HUDEP-2 (cell line): ENCODE measurements at regions not wholly inside any gene's neighbourhood (a gene's known extent, or its start where the extent isn't known, plus 50 kb on each side); places are given as distances from the start of the nearest gene placed in this dataset.

Experiments
- DNase-seq, 76 experiments: peaks; one replicate each; lab custom pipeline; 2025; ENCODE audit not compliant: unreplicated experiment in 76 of 76; lab: John Stamatoyannopoulos, UW

DNA sequence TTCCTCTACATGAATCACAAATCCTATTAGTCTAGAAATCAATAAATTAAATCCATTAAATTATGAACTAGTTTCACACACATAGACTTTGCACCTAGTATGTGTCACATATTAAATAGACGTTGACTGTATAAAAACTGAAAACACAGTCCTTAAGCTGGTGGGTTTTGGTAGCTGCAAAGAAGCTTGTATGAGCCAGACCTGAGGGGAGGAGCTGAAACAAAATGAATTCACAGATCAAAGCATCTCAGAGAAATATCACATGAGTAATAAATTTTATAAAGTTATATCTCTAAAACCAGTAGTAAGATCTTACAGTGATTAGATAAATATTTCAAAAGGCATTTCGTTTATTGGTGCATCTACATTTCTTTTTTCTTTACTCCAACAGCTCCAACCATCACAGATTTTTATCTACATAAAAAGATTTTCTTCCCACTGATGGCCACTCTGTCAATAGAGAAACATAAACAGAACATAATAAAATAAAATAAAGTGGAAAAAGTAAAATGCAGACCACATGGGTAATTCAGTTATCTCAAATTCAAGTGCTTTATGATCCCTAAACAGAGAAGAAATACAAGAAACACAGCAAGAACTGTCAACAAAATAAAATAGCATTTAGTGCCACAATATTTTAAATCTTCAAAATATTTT lies 420.0 kb upstream of the CYRIA start:
- DNase-seq = no peak

- DNase-seq = no peak
Measured at GRCh38 chr2:17084877-17085276, 419.2 kb upstream of the CYRIA start.

- no peak for DNase-seq
Measured at GRCh38 chr2:17083902-17084301, 418.3 kb upstream of the CYRIA start.

DNA sequence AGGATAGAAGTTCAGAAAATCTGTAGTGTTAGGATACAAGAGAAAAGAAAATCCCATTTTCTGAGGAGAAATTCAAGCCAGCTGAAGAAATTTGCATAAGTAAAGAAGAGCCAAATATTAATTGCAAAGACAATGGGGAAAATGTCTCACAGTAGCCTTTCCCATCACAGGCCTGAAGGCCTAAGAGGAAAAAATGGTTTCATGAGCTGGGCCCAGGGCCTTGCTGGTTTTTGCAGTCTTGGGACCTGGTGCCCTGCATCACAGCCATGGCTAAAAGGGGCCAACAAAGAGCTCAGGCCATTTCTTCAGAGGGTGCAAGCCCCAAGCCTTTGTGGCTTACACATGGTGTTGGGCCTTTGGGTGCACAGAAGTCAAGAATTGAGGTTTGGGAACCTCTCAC lies 413.6 kb upstream of the CYRIA start:
- DNase-seq = no peak

GRCh38 chr2:17076533-17076932 lies 410.9 kb upstream of the CYRIA start:
- no peak for DNase-seq

- DNase-seq = no peak
Measured at GRCh38 chr2:17070711-17071110, 405.1 kb upstream of the CYRIA start.

GRCh38 chr2:17069564-17069963 lies 403.9 kb upstream of the CYRIA start:
- DNase-seq = no peak

GRCh38 chr2:17068021-17068420 lies 402.4 kb upstream of the CYRIA start:
- no peak for DNase-seq

DNA sequence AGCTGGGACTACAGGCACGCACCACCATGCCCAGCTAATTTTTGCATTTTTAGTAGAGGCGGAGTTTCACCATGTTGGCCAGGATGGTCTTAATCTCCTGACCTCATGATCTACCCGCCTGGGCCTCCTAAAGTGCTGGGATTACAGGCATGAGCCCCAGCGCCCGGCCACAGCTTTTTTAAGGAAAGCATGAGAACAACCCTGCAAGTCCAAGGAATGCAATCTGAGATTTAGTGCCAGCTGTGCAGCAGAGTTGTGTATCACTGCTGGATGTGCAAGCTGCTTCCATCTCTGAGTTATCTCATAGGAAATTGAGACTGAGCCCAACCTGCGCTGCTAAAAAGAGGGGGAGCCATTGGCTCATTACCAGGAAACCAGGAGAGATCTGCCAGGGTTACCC lies 399.9 kb upstream of the CYRIA start:
- DNase-seq = no peak

- DNase-seq = no peak
Measured at GRCh38 chr2:17061028-17061427, 395.4 kb upstream of the CYRIA start.

DNA sequence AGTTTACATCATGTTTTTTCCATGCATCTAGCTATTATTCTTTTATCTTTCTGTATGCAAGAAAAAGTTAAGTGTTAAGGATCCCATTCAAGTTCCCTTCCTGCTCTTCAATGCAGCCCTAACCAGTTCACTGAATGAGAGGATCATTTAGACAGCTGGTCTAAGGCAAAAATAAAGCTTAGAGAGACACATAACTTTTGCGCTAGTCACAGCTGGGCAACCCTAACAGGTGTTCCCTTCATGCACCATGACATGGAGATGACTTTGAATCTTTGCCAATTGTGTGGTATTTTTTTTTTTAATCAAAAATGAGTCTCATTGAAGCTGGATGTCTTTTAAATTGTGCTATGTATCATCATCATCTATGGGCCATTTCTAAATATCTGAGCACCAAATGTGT lies 393.8 kb upstream of the CYRIA start:
- DNase-seq = no peak

- no peak for DNase-seq
Measured at GRCh38 chr2:17058772-17059402, 393.3 kb upstream of the CYRIA start.

DNA sequence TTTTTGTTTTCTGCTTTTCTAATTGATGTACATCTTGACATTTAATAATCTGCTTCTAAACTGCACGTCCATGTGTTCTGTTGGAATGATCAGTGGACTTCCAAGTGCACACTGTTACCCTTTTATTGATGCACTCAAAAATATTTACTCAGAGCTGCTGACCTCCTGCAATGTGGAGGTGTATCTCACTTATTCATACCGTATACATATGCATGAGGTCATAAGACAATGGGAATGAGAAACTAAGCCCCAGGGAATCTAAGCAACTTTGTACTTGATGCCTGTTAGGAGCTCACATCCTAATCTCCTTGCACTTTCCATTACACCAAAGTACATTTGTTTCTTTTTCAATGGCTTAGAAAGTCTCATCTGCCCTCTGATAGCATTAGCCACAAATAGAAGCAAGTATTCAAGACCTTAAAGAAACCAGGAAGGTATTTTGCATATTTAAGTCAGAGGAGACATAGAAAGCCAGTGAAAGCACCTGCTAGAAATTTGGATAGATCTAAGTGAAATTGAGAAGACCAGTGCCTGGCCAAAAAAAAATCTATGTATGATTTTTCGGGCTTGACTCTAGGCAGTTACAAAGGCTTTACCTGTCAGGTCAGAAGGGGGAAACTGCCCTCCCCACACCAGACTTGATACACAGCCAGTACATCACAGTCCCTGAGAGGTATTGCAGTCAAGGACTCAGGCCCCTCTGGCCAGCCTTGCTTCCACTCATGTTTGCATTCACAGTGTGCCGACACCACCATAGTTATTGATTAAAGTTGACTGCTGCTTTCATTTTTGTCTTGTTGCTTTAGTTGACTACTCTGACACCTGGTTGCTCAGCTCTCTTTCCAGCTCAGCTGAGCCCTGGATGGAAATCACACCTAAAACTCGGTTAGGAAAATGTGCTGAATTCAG lies 391.7 kb upstream of the CYRIA start:
- no peak for DNase-seq

DNA sequence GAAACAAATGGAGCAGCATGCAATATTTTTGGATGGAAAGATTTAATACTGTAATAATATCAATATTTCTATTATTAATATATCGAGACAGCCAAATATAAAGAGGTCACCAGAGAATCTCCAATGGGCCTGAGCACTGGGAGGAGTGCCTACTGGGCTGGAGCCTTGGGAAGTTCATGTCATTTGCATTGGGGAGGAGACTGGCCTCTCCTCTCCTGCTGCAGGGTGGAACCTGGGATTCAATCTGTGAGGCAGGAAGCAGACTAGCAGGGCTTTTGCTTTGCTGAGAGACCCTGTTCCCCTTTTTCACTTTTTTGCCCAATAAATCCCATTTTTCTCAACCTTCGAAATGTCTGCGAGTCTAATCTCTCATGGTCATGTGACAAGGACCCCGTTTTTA lies 390.6 kb upstream of the CYRIA start:
- no peak for DNase-seq

GRCh38 chr2:17052001-17052400 lies 386.4 kb upstream of the CYRIA start:
- no peak for DNase-seq

GRCh38 chr2:17051538-17051937 lies 385.9 kb upstream of the CYRIA start:
- no peak for DNase-seq

DNA sequence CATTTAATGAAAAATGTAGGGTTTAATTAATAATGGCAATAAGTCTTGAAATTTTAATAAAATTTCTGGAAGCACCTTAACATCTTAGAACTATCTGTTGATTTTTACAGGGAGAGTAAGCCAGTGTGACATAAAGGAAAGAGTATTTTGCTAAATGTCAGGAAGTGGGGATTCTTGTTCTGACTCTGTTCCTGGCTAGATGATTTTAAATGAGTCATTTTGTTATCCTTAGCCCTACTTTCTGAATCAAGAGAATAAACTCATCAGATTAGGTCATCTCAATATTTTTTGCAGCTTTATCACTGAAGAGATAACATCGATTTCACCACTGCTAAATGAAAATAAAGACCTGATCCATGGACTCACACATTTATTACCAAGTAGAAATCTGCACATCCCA lies 377.5 kb upstream of the CYRIA start:
- DNase-seq = no peak

- DNase-seq = no peak
Measured at GRCh38 chr2:17036361-17036760, 370.7 kb upstream of the CYRIA start.

GRCh38 chr2:17035010-17035409 lies 369.4 kb upstream of the CYRIA start:
- DNase-seq = no peak

- no peak for DNase-seq
Measured at GRCh38 chr2:17030047-17030446, 364.4 kb upstream of the CYRIA start.

GRCh38 chr2:17012297-17012696 lies 346.7 kb upstream of the CYRIA start:
- no peak for DNase-seq

DNA sequence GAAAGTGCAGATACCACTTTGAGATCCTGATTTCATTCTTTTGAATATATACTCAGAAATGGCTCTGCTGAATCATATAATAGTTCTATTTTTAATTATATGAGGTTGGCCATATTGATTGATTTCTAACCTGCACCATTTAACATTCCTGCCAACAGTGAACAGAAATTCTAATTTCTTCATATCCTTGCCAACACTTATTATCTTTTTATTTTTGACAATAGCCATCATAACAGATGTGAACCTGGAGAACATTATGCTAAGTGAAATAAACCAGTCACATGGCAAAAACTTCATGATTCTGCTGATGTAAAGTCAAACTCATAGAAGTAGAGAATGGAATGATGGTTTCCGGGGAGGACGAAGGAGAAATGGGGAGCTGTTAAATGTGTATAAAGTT lies 344.5 kb upstream of the CYRIA start:
- DNase-seq = no peak
